Colonic mucosa (tissue), 4 donors: ENCODE measurements at regions not wholly inside any gene's neighbourhood (a gene's known extent, or its start where the extent isn't known, plus 50 kb on each side); places are given as distances from the start of the nearest gene placed in this dataset.

Experiments used
- DNase-seq: peaks from one replicate; pipeline ENCODE4 v3.0.0-alpha.2; 2020
- H3K27ac ChIP-seq: fragments of 200-600 bp; one replicate; pipeline ENCODE4 v1.8.0; 2021
- H3K27me3 ChIP-seq: fragments of 200-600 bp; one replicate; pipeline ENCODE4 v1.8.0; 2021
- H3K36me3 ChIP-seq: fragments of 200-600 bp; one replicate; pipeline ENCODE4 v1.8.0; 2021
- H3K4me1 ChIP-seq: fragments of 200-600 bp; one replicate; pipeline ENCODE4 v1.8.0; 2021; ENCODE audit warnings: mild to moderate bottlenecking
- H3K4me3 ChIP-seq: fragments of 200-600 bp; one replicate; pipeline ENCODE4 v1.8.0; 2021
- H3K9ac ChIP-seq, 2 donors: one replicate each; pipeline ENCODE4 v1.7.0; 2013; ENCODE audit warnings: control low read depth in 2 of 2, low read depth in 2 of 2, low read length in 2 of 2
- H3K9me3 ChIP-seq: fragments of 200-600 bp; one replicate; pipeline ENCODE4 v1.8.0; 2021
- CTCF ChIP-seq: fragments of 200-600 bp; IDR thresholded peaks from one replicate; pipeline ENCODE4 v1.8.0; 2022; ENCODE audit warnings: antibody characterized with exemption, mild to moderate bottlenecking
- intact Hi-C: fragments of 100-400 bp; cut with DNase I; formaldehyde crosslinking; loops from one replicate; pipeline ENCODE4 v1.14.1; 2022
- donor health status: healthy.
- donor health status: DM: no; HTN: no; CAD: no.
- donor health status: DM: no; HTN: no; CAD: no.

- peak; percentile 36 for DNase-seq
- no peaks in the 10 kb centered on the region for H3K27me3 ChIP-seq
- H3K9me3 ChIP-seq = no peaks in the 10 kb centered on the region
- H3K9ac ChIP-seq = no peak overlapping the region
- no peak overlapping the region for H3K4me3 ChIP-seq
- intact Hi-C loops = loop anchor here (5.0 to 10.0 kb wide), 4 partner anchors 123 to 454 kb away; no protein-coding TSS in a partner anchor
- peak; percentile 47 for TF ChIP-seq CTCF
- no peak overlapping the region for H3K27ac ChIP-seq
- no peaks in the 10 kb centered on the region for H3K36me3 ChIP-seq
- no peaks in the 10 kb centered on the region for H3K4me1 ChIP-seq
Observed at GRCh38 chr12:93979189-93979588, 169.2 kb upstream of the PLXNC1 start.

- H3K4me3 ChIP-seq = no peak overlapping the region
- H3K27ac ChIP-seq = no peak overlapping the region
- no peak for DNase-seq
- no peak for TF ChIP-seq CTCF
- no peaks in the 10 kb centered on the region for H3K36me3 ChIP-seq
- intact Hi-C loops = no loop called here
- no peaks in the 10 kb centered on the region for H3K4me1 ChIP-seq
- H3K27me3 ChIP-seq = no peaks in the 10 kb centered on the region
- H3K9me3 ChIP-seq = no peaks in the 10 kb centered on the region
- no peak overlapping the region for H3K9ac ChIP-seq
Observed at GRCh38 chr12:93980711-93981110, 167.7 kb upstream of the PLXNC1 start.

- TF ChIP-seq CTCF = no peak
- Histone ChIP-seq H3K9me3 (no peaks in the 10 kb centered on the region), H3K4me1 (no peaks in the 10 kb centered on the region), H3K27me3 (no peaks in the 10 kb centered on the region), H3K9ac (no peak overlapping the region), H3K36me3 (no peaks in the 10 kb centered on the region), H3K4me3 (no peak overlapping the region), H3K27ac (no peak overlapping the region)
- no peak for DNase-seq
- intact Hi-C loops = no loop called here
Observed at GRCh38 chr12:93981411-93981810, 167.0 kb upstream of the PLXNC1 start.

GRCh38 chr12:93982771-93983315, 165.5 kb upstream of the PLXNC1 start:
- Histone ChIP-seq H3K27me3 (no peaks in the 10 kb centered on the region), H3K36me3 (no peaks in the 10 kb centered on the region), H3K9me3 (no peaks in the 10 kb centered on the region), H3K9ac (no peak overlapping the region), H3K27ac (no peak overlapping the region), H3K4me3 (no peak overlapping the region), H3K4me1 (no peaks in the 10 kb centered on the region)
- intact Hi-C loops = no loop called here
- no peak for TF ChIP-seq CTCF
- DNase-seq = no peak

DNA sequence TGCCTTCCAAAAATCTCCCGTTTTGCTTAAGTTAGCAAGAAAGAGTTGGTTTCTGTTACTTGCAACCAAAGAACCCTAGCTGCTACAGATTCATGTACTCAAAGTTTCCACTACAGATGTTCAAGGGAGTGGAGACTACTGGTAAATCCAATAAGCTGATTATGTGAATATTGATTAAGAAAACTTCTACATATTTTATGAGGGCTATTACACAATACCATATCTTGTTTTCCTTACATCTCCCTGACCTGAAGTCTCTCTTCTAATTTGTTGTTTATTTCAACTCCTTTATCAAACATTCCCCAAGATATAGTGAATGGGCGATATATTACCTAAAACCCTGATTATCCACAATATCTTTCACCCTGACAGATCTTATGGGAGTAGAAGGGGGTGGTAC, 164.4 kb upstream of the PLXNC1 start:
- Histone ChIP-seq H3K27me3 (no peaks in the 10 kb centered on the region), H3K27ac (no peak overlapping the region), H3K9ac (no peak overlapping the region), H3K36me3 (no peaks in the 10 kb centered on the region), H3K4me3 (no peak overlapping the region), H3K4me1 (no peaks in the 10 kb centered on the region), H3K9me3 (no peaks in the 10 kb centered on the region)
- no peak for DNase-seq
- no peak for TF ChIP-seq CTCF
- intact Hi-C loops = no loop called here
